Osteocyte (in vitro differentiated cells): ENCODE measurements at regions not wholly inside any gene's neighbourhood (a gene's known extent, or its start where the extent isn't known, plus 50 kb on each side); places are given as distances from the start of the nearest gene placed in this dataset.

Experiments
- DNase-seq: peaks from one replicate; pipeline ENCODE4 v3.0.0; 2021; ENCODE audit warnings: mixed read lengths; ENCODE audit not compliant: unreplicated experiment; ENCODE audit errors: extremely low spot score
- H3K27ac Mint-ChIP-seq: one replicate; pipeline ENCODE4 v1.8.0; 2021; ENCODE audit warnings: mild to moderate bottlenecking, mixed read lengths; ENCODE audit not compliant: unreplicated experiment
- H3K27me3 Mint-ChIP-seq: one replicate; pipeline ENCODE4 v1.8.0; 2021; ENCODE audit warnings: mixed read lengths; ENCODE audit not compliant: unreplicated experiment
- H3K36me3 Mint-ChIP-seq: one replicate; pipeline ENCODE4 v1.8.0; 2021; ENCODE audit warnings: mixed read lengths; ENCODE audit not compliant: unreplicated experiment
- H3K4me1 Mint-ChIP-seq: one replicate; pipeline ENCODE4 v1.8.0; 2021; ENCODE audit warnings: mixed read lengths; ENCODE audit not compliant: unreplicated experiment
- H3K4me3 Mint-ChIP-seq: one replicate; pipeline ENCODE4 v1.8.0; 2021; ENCODE audit warnings: mild to moderate bottlenecking, moderate library complexity, mixed read lengths; ENCODE audit not compliant: unreplicated experiment
- H3K9me3 Mint-ChIP-seq: one replicate; pipeline ENCODE4 v1.8.0; 2021; ENCODE audit warnings: mixed read lengths; ENCODE audit not compliant: unreplicated experiment
- TF ChIP-seq, protein P1 (sequence below): fragments of 200-600 bp; sonication (generic); IDR thresholded peaks from 2 replicates; pipeline ENCODE4 v1.5.0; 2021; ENCODE audit warnings: antibody characterized with exemption, mild to moderate bottlenecking, moderate library complexity

DNA sequence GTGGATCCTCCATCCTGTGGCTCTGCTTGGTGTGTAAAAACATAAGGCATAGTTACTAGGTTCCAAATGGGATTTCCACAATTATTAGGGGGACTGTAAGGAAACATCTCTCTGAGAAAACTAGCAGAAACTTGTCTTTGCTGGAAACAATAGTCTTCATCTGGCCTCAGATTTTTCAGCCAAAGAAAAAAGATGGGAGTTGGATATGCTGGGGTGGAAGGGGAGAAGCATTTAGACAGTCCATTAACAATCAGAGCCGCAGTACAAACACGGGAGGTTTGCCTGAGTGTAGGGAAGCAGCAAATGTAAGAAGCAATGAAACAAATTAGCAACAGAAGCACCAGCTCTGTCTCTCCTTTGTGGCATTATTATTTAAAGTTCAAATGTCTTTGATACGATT lies 402.7 kb upstream of the ZNF608 start:
- H3K9me3 Mint-ChIP-seq: no peaks in the 10 kb centered on the region
- H3K27ac Mint-ChIP-seq: no peak overlapping the region
- no peak for DNase-seq
- no peaks in the 10 kb centered on the region for H3K27me3 Mint-ChIP-seq
- H3K4me3 Mint-ChIP-seq: no peak overlapping the region
- H3K36me3 Mint-ChIP-seq: no peaks in the 10 kb centered on the region
- TF ChIP-seq, protein P1, sequence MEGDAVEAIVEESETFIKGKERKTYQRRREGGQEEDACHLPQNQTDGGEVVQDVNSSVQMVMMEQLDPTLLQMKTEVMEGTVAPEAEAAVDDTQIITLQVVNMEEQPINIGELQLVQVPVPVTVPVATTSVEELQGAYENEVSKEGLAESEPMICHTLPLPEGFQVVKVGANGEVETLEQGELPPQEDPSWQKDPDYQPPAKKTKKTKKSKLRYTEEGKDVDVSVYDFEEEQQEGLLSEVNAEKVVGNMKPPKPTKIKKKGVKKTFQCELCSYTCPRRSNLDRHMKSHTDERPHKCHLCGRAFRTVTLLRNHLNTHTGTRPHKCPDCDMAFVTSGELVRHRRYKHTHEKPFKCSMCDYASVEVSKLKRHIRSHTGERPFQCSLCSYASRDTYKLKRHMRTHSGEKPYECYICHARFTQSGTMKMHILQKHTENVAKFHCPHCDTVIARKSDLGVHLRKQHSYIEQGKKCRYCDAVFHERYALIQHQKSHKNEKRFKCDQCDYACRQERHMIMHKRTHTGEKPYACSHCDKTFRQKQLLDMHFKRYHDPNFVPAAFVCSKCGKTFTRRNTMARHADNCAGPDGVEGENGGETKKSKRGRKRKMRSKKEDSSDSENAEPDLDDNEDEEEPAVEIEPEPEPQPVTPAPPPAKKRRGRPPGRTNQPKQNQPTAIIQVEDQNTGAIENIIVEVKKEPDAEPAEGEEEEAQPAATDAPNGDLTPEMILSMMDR: no peak
- H3K4me1 Mint-ChIP-seq: peaks cover 27% of the 10 kb centered on the region

DNA sequence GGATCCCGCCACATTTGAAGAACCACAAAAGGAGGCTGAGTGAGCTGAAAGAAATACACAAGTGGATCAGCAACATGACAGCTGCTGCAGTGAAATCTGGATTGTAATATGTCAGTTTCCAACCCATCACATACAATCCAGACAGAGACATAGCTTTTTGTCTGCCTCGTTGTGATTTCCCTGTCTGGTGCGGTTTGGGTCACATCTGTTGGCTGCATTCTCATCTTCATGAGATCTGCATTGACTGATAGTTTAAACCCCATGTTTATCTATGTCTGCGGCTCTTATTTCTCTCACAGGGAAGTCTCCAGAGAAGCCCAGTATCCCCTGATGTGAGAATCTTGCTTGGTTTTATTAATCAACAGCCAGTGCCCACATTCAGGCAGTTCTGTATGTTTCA lies 403.1 kb upstream of the ZNF608 start:
- no peak overlapping the region for H3K27ac Mint-ChIP-seq
- no peaks in the 10 kb centered on the region for H3K36me3 Mint-ChIP-seq
- peaks cover 31% of the 10 kb centered on the region for H3K4me1 Mint-ChIP-seq
- TF ChIP-seq, protein P1: no peak
- H3K27me3 Mint-ChIP-seq: no peaks in the 10 kb centered on the region
- no peaks in the 10 kb centered on the region for H3K9me3 Mint-ChIP-seq
- H3K4me3 Mint-ChIP-seq: no peak overlapping the region
- DNase-seq: no peak

DNA sequence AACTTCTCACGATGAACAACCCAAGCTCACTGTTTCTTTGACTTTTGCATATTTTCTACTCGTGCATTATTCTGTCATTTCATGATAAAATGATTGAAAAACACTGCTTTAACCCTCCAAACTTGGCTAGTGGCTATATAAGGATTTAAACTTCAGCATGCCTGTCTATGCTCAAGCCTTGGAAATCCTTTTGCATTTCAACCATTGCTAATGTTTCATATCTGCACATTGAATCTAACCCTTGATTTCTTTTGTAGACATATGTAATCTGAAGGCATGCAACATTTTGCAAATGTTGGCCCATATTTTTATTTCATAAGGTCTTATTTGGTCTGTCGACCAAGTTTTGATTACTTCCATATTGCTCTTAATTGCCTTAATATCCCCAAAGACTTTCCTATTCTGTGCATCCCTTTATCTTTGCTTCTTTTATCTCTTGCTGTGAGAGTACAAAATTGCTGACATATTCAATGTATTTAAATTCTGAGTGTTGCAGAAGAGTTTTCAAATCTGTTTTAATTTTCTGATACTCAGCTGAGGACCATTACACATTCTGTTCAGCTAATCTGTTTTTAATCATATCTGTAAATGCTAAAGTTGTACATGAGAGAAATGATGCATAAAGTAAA lies 403.7 kb upstream of the ZNF608 start:
- peaks cover 38% of the 10 kb centered on the region for H3K4me1 Mint-ChIP-seq
- H3K4me3 Mint-ChIP-seq: no peak overlapping the region

DNA sequence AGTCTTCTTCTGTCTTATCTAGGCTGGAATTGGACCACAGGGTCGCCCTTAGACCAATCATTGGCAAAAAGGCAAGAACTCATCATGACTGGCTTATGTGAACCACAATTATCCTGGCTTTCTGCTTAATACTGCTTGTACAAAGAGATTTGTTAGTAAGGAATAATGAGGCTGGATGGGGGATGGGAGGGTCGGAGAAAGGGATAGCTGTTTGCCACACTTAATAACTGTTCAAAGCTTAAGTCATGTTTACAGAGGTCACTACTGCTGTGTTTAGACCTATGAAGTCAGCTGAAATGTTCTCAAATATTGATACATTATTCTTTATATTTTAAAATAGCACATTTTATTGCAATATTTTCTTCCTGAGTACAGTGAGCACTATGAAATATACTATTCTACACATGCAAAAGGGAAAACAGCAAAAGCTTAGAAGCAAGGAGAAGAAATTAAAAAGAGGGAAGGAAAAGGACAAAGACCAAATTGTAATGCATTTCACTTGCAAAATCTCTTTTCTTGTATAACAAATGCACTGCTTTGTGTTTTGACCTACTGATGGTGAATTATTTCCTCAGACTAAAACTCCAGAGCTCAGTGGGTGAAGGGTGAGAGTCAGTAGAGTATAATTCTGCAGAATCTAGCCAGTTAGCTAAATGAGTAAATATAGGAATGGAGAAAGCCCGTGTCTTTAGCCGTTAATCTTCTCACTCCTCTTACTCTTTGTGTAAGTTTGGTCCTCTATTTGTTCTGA lies 404.9 kb upstream of the ZNF608 start:
- TF ChIP-seq, protein P1: no peak
- Mint-ChIP-seq H3K4me1 (peaks cover 45% of the 10 kb centered on the region), H3K27ac (no peak overlapping the region)

More for the DNA sequence above, 403.7 kb upstream of the ZNF608 start:
- DNase-seq: no peak
- H3K27ac Mint-ChIP-seq: no peak overlapping the region
- H3K9me3 Mint-ChIP-seq: no peaks in the 10 kb centered on the region
- no peaks in the 10 kb centered on the region for H3K36me3 Mint-ChIP-seq
- TF ChIP-seq, protein P1: no peak
- no peaks in the 10 kb centered on the region for H3K27me3 Mint-ChIP-seq

DNA sequence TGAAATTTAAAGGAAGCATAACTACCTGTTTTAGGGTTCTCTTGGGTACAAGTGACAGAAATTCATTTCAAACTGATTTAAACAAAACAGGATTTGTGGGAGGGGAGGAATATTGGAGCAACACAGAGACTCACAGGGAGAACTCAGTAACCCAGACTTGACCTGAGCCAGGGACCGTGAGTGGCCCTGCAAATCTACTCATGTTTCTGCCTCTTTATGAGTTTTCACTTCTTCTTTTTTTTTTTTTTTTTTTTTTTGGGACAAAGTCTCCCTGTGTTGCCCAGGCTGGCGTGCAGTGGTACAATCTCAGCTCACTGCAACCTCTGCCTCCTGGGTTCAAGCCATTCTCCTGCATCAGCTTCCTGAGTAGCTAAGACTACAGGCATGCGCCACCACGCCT lies 405.6 kb upstream of the ZNF608 start:
- H3K27me3 Mint-ChIP-seq: no peaks in the 10 kb centered on the region
- H3K4me1 Mint-ChIP-seq: peaks cover 45% of the 10 kb centered on the region
- no peak overlapping the region for H3K27ac Mint-ChIP-seq
- no peaks in the 10 kb centered on the region for H3K9me3 Mint-ChIP-seq
- TF ChIP-seq, protein P1: no peak
- no peaks in the 10 kb centered on the region for H3K36me3 Mint-ChIP-seq
- no peak for DNase-seq
- H3K4me3 Mint-ChIP-seq: no peak overlapping the region

More for the DNA sequence above, 404.9 kb upstream of the ZNF608 start:
- Mint-ChIP-seq H3K4me3 (no peak overlapping the region), H3K36me3 (no peaks in the 10 kb centered on the region), H3K27me3 (no peaks in the 10 kb centered on the region), H3K9me3 (no peaks in the 10 kb centered on the region)
- no peak for DNase-seq
